H1 (cell line): ENCODE measurements at regions not wholly inside any gene's neighbourhood (a gene's known extent, or its start where the extent isn't known, plus 50 kb on each side); places are given as distances from the start of the nearest gene placed in this dataset.

Experiments
- CTCF ChIA-PET: fragments of 300-600 bp; sonication (Branson Sonifier 250); formaldehyde crosslinking; loops from one replicate; lab custom pipeline; 2021; ENCODE audit not compliant: partially characterized antibody; lab: Charles Lee
- POLR2A ChIA-PET: fragments of 300-600 bp; sonication (Branson Sonifier 250); formaldehyde crosslinking; loops from one replicate; lab custom pipeline; 2021; ENCODE audit warnings: inconsistent platforms; ENCODE audit not compliant: partially characterized antibody; lab: Charles Lee
- DNase-seq, 2 experiments: peaks; one replicate each; pipeline versions ENCODE4 v3.0.0 to v3.0.0-alpha.2; 2010 to 2022; ENCODE audit warnings: low spot score in 2 of 2, low read depth in 1 of 2, mixed read lengths in 1 of 2
- FAIRE-seq: peaks from 2 replicates; lab custom pipeline; 2011; peaks lifted over from hg19 to GRCh38; lab: Jason Lieb, UNC
- H2AFZ ChIP-seq: 2 replicates; pipeline ENCODE4 v1.8.1; 2012; ENCODE audit warnings: low read length, inconsistent platforms
- H2AK5ac ChIP-seq: 2 replicates; pipeline ENCODE4 v1.6.1; 2013; ENCODE audit warnings: low read depth, low read length
- H2BK120ac ChIP-seq: replicated peaks from 2 replicates; pipeline ENCODE3; 2013; ENCODE audit warnings: low read depth, low read length, inconsistent platforms
- H2BK12ac ChIP-seq: 2 replicates; pipeline ENCODE4 v1.6.1; 2013; ENCODE audit warnings: low read depth, low read length
- H2BK15ac ChIP-seq: 2 replicates; pipeline ENCODE4 v1.6.1; 2013; ENCODE audit warnings: low read length
- H2BK20ac ChIP-seq: 2 replicates; pipeline ENCODE4 v1.6.1; 2013; ENCODE audit warnings: low read length
- H2BK5ac ChIP-seq: 2 replicates; pipeline ENCODE4 v1.6.1; 2013; ENCODE audit warnings: low read depth, low read length
- H3K14ac ChIP-seq: 2 replicates; pipeline ENCODE4 v1.6.1; 2013; ENCODE audit warnings: inconsistent platforms; ENCODE audit not compliant: insufficient read length
- H3K18ac ChIP-seq: 2 replicates; pipeline ENCODE4 v1.6.1; 2013; ENCODE audit warnings: low read length; ENCODE audit errors: extremely low read depth
- H3K23ac ChIP-seq: 2 replicates; pipeline ENCODE4 v1.6.1; 2013; ENCODE audit warnings: inconsistent platforms; ENCODE audit not compliant: insufficient read length
- H3K23me2 ChIP-seq: 2 replicates; pipeline ENCODE4 v1.6.1; 2013; ENCODE audit warnings: low read depth, low read length
- H3K27ac ChIP-seq: 2 replicates; pipeline ENCODE4 v1.6.1; 2011; ENCODE audit warnings: low read depth, low read length, inconsistent platforms
- H3K27me3 ChIP-seq, 4 experiments: replicated peaks in 1 of 4; 1 replicate in 1 of 4; 2 replicates in 3 of 4; pipeline versions ENCODE4 v1.6.1 to v1.8.1; 2011 to 2013; ENCODE audit warnings: low read length in 3 of 4, mild to moderate bottlenecking in 3 of 4, inconsistent platforms in 2 of 4, mixed read lengths in 2 of 4, moderate library complexity in 1 of 4; ENCODE audit not compliant: control insufficient read depth in 3 of 4, insufficient read depth in 3 of 4; ENCODE audit errors: extremely low read depth in 1 of 4
- H3K36me3 ChIP-seq, 4 experiments: 2 replicates each; pipeline versions ENCODE4 v1.6.1 to v1.8.1; 2011 to 2013; ENCODE audit warnings: mild to moderate bottlenecking in 4 of 4, low read length in 3 of 4, moderate library complexity in 2 of 4, control low read depth in 1 of 4, inconsistent platforms in 1 of 4; ENCODE audit not compliant: insufficient read depth in 4 of 4, control insufficient read depth in 2 of 4
- H3K4ac ChIP-seq: replicated peaks from 2 replicates; pipeline ENCODE3; 2013; ENCODE audit warnings: low read length, low read depth, mixed read lengths, inconsistent platforms; ENCODE audit not compliant: insufficient read length
- H3K4me1 ChIP-seq, 4 experiments: replicated peaks in 1 of 4; 1 replicate in 1 of 4; 2 replicates in 3 of 4; pipeline versions ENCODE4 v1.6.1 to v1.8.1; 2011 to 2013; ENCODE audit warnings: low read length in 3 of 4, inconsistent platforms in 2 of 4, mixed read lengths in 1 of 4; ENCODE audit not compliant: insufficient read depth in 4 of 4, control insufficient read depth in 3 of 4
- H3K4me2 ChIP-seq, 2 experiments: 2 replicates each; pipeline versions ENCODE4 v1.6.1 to v1.8.1; 2011 to 2013; ENCODE audit warnings: low read depth in 2 of 2, low read length in 2 of 2, control low read depth in 1 of 2, inconsistent platforms in 1 of 2, mild to moderate bottlenecking in 1 of 2; ENCODE audit not compliant: insufficient read depth in 1 of 2
- H3K4me3 ChIP-seq, 4 experiments: fragments of 200-600, 300-600 bp in 1 of 4; sonication (generic), shearing (Covaris generic), sonication (Bioruptor Twin) in 1 of 4; 2 replicates each; pipeline versions ENCODE4 v1.5.1 to v1.8.1; 2011 to 2016; ENCODE audit warnings: low read length in 4 of 4, low read depth in 3 of 4, control low read depth in 2 of 4, inconsistent platforms in 2 of 4, mild to moderate bottlenecking in 2 of 4, mixed read lengths in 1 of 4, moderate library complexity in 1 of 4; ENCODE audit not compliant: insufficient read depth in 2 of 4; ENCODE audit errors: extremely low read depth in 1 of 4
- H3K56ac ChIP-seq: replicated peaks from 2 replicates; pipeline ENCODE3; 2013; ENCODE audit warnings: low read depth, mild to moderate bottlenecking, mixed read lengths, low read length, inconsistent platforms; ENCODE audit not compliant: insufficient read length
- H3K79me1 ChIP-seq: 2 replicates; pipeline ENCODE4 v1.6.1; 2013; ENCODE audit warnings: low read depth, low read length, control low read depth
- H3K79me2 ChIP-seq, 2 experiments: 2 replicates each; pipeline versions ENCODE4 v1.6.1 to v1.8.1; 2012 to 2013; ENCODE audit warnings: low read length in 2 of 2, mild to moderate bottlenecking in 2 of 2, inconsistent platforms in 1 of 2; ENCODE audit not compliant: insufficient read depth in 2 of 2, control insufficient read depth in 1 of 2
- H3K9ac ChIP-seq, 4 experiments: replicated peaks in 1 of 4; 1 replicate in 1 of 4; 2 replicates in 3 of 4; pipeline versions ENCODE4 v1.6.1 to v1.8.1; 2011 to 2013; ENCODE audit warnings: low read depth in 3 of 4, low read length in 3 of 4, control low read depth in 2 of 4, mild to moderate bottlenecking in 2 of 4, moderate library complexity in 2 of 4, inconsistent platforms in 1 of 4; ENCODE audit errors: extremely low read depth in 1 of 4
- H3K9me3 ChIP-seq, 2 experiments: 2 replicates each; pipeline versions ENCODE4 v1.6.1 to v1.8.1; 2012 to 2013; ENCODE audit warnings: mild to moderate bottlenecking in 2 of 2, moderate library complexity in 2 of 2, control low read depth in 1 of 2, inconsistent platforms in 1 of 2, low read depth in 1 of 2, low read length in 1 of 2, mixed read lengths in 1 of 2; ENCODE audit not compliant: insufficient read depth in 2 of 2
- H4K20me1 ChIP-seq, 2 experiments: replicated peaks in 1 of 2; 2 replicates each; pipeline versions ENCODE3 to v1.8.1; 2011 to 2013; ENCODE audit warnings: inconsistent platforms in 2 of 2, low read length in 2 of 2, mild to moderate bottlenecking in 1 of 2; ENCODE audit not compliant: insufficient read depth in 2 of 2, control insufficient read depth in 1 of 2
- H4K5ac ChIP-seq: 2 replicates; pipeline ENCODE4 v1.6.1; 2013; ENCODE audit warnings: low read length, low read depth, mixed read lengths, inconsistent platforms; ENCODE audit not compliant: insufficient read length
- H4K8ac ChIP-seq: 2 replicates; pipeline ENCODE4 v1.8.0; 2013; ENCODE audit warnings: mild to moderate bottlenecking, moderate library complexity, low read length, inconsistent platforms; ENCODE audit not compliant: insufficient read depth; ENCODE audit errors: extremely low read depth
- H4K91ac ChIP-seq: replicated peaks from 2 replicates; pipeline ENCODE3; 2013; ENCODE audit warnings: low read length, mixed read lengths, inconsistent platforms; ENCODE audit not compliant: insufficient read length
- ASH2L ChIP-seq: fragments of 200-600, 300-600 bp; sonication (generic); IDR thresholded peaks from one replicate; pipeline ENCODE4 v1.7.1; 2017; ENCODE audit warnings: low read length
- BRCA1 ChIP-seq: IDR thresholded peaks from 2 replicates; pipeline ENCODE4 v1.6.1; 2012; ENCODE audit warnings: low read depth, low read length, improper control_type of control experiment
- CBX8 ChIP-seq: fragments of 300-800, 300-1000 bp; sonication (generic); IDR thresholded peaks from 2 replicates; pipeline ENCODE4 v1.7.1; 2016; ENCODE audit warnings: low read depth, low read length, borderline replicate concordance
- CEBPB ChIP-seq: IDR thresholded peaks from 2 replicates; pipeline ENCODE4 v1.6.1; 2012; ENCODE audit warnings: low read depth, low read length
- HDAC6 ChIP-seq: IDR thresholded peaks from one replicate; pipeline ENCODE4 v1.7.1; 2012; ENCODE audit warnings: low read depth, mild to moderate bottlenecking, inconsistent platforms, low read length, moderate library complexity
- KDM1A ChIP-seq: fragments of 200-600, 300-600 bp; sonication (generic); IDR thresholded peaks from 2 replicates; pipeline ENCODE4 v1.7.1; 2016; ENCODE audit warnings: mild to moderate bottlenecking, low read length, borderline replicate concordance
- KDM5A ChIP-seq: fragments of 200-600 bp; IDR thresholded peaks from 2 replicates; pipeline ENCODE4 v1.7.1; 2012; ENCODE audit warnings: mild to moderate bottlenecking, low read length, inconsistent platforms, mixed read lengths
- PHF8 ChIP-seq: fragments of 200-600 bp; sonication (generic); conservative IDR thresholded peaks from 2 replicates; pipeline ENCODE4 v1.7.1; 2012; ENCODE audit warnings: low read depth, mild to moderate bottlenecking, inconsistent platforms, low read length, moderate library complexity
- SAP30 ChIP-seq: fragments of 300-600 bp; sonication (generic); IDR thresholded peaks from 2 replicates; pipeline ENCODE4 v1.7.1; 2012; ENCODE audit warnings: low read length, moderate library complexity, mild to moderate bottlenecking, inconsistent platforms; ENCODE audit not compliant: insufficient read depth, insufficient replicate concordance
- SIRT6 ChIP-seq: IDR thresholded peaks from one replicate; pipeline ENCODE4 v1.7.1; 2012; ENCODE audit warnings: low read length, inconsistent platforms
- SP2 ChIP-seq: IDR thresholded peaks from 2 replicates; pipeline ENCODE4 v1.6.1; 2012; ENCODE audit warnings: mild to moderate bottlenecking, low read length, inconsistent platforms
- SRF ChIP-seq: IDR thresholded peaks from 2 replicates; pipeline ENCODE4 v1.6.1; 2011; ENCODE audit warnings: mild to moderate bottlenecking, low read depth, low read length, moderate library complexity
- TEAD4 ChIP-seq: IDR thresholded peaks from 2 replicates; pipeline ENCODE4 v1.6.1; 2012; ENCODE audit warnings: low read depth, low read length, inconsistent platforms, mixed read lengths
- WGBS, 2 experiments: shearing (Covaris generic) in 1 of 2; methylation state at CpG; one replicate each; pipeline versions ENCODE4 v1.1.6 to v1.1.7; 2013 to 2015; ENCODE audit warnings: low lambda C conversion rate in 2 of 2, mixed read lengths in 2 of 2, inconsistent platforms in 1 of 2, low coverage in 1 of 2, missing lambda C conversion rate in 1 of 2; ENCODE audit not compliant: insufficient replicate concordance in 2 of 2, insufficient coverage in 1 of 2, insufficient read length in 1 of 2; ENCODE audit errors: extremely low coverage in 1 of 2, missing lambda C conversion rate in 1 of 2; 5-methylcytosine and 5-hydroxymethylcytosine counted together
- TF ChIP-seq, protein P1 (sequence below): IDR thresholded peaks from 2 replicates; pipeline ENCODE4 v1.6.1; 2012; ENCODE audit warnings: inconsistent platforms

DNA sequence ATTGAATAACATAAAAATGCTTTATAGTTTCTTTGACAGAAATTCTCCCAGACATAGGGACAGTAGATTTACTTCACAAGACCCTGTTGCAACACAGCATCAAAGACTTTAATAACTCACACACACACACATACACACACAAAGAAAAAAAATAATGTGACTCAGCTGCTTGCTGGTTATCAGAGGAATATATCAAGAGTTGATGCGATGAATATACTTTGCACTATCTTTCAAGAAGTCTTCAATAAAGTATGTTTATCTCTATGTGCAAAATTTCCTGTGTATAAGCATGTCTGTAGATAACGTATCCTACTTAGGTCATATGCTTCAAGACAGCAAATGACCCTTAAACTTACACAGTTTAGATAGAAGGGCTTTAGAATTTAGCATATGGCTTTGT lies 243.1 kb downstream of the ARL4A start:
- Histone ChIP-seq H3K27me3 (no peaks in the 10 kb centered on the region), H3K79me2 (no peaks in the 10 kb centered on the region), H3K18ac (no peak overlapping the region), H3K4ac (no peak overlapping the region), H4K91ac (no peak overlapping the region), H2BK12ac (no peak overlapping the region), H3K56ac (no peak overlapping the region), H3K14ac (no peak overlapping the region), H3K23ac (no peak overlapping the region), H3K23me2 (no peaks in the 10 kb centered on the region), H3K4me2 (no peak overlapping the region), H3K79me1 (no peaks in the 10 kb centered on the region), H4K8ac (no peak overlapping the region), H2BK20ac (no peak overlapping the region), H2AFZ (no peak overlapping the region), H2BK15ac (no peak overlapping the region), H3K36me3 (no peaks in the 10 kb centered on the region), H2AK5ac (no peak overlapping the region), H4K5ac (no peak overlapping the region), H4K20me1 (no peaks in the 10 kb centered on the region), H2BK5ac (no peak overlapping the region), H3K4me3 (no peak overlapping the region), H3K9me3 (no peaks in the 10 kb centered on the region), H2BK120ac (no peak overlapping the region), H3K9ac (no peak overlapping the region), H3K4me1 (no peaks in the 10 kb centered on the region; a peak in 2 of 7 replicates), H3K27ac (no peak overlapping the region)
- TF ChIP-seq SAP30: no peak
- TF ChIP-seq, protein P1, sequence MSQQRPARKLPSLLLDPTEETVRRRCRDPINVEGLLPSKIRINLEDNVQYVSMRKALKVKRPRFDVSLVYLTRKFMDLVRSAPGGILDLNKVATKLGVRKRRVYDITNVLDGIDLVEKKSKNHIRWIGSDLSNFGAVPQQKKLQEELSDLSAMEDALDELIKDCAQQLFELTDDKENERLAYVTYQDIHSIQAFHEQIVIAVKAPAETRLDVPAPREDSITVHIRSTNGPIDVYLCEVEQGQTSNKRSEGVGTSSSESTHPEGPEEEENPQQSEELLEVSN: no peak
- TF ChIP-seq CEBPB: no peak
- no peak for TF ChIP-seq HDAC6
- no peak for TF ChIP-seq PHF8
- no peak for TF ChIP-seq TEAD4
- no peak for TF ChIP-seq BRCA1
- no peak for TF ChIP-seq KDM1A
- TF ChIP-seq KDM5A: no peak
- no peak for TF ChIP-seq ASH2L
- no peak for TF ChIP-seq CBX8
- TF ChIP-seq SP2: no peak
- no peak for TF ChIP-seq SIRT6
- no peak for TF ChIP-seq SRF
- DNase-seq: no peak
- FAIRE-seq: no peak
- CTCF ChIA-PET: no interaction called here
- WGBS, 2 experiments: 94% methylated on average over 2 of the region's 2 CpGs; no CpG with 5 or more reads in 1 of the 2 experiments
- POLR2A ChIA-PET: no interaction called here
